Stimulated activated CD8-positive, alpha-beta memory T cell treated with anti-CD3 and anti-CD28 coated beads, Interleukin-15, amount 100 ng/mL, for 1 hour (primary cell): ENCODE measurements at regions not wholly inside any gene's neighbourhood (a gene's known extent, or its start where the extent isn't known, plus 50 kb on each side); places are given as distances from the start of the nearest gene placed in this dataset.
A peak's percentile ranks its signal among the peaks of the same experiment; 100 is the strongest.
"Not testable (repeated sequence)": the region's sequence is repeated elsewhere in the genome, so short reads cannot be mapped to it uniquely, and the experiment has no call there.

ENCODE experiments used
- DNase-seq: peaks from one replicate; pipeline ENCODE4 v3.0.0-alpha.2; 2020; ENCODE audit warnings: low read depth

- DNase-seq, result no peak
These were observed 112.5 kb upstream of the NBPF11 start for GRCh38 chr1:148264374-148265276.

GRCh38 chr1:148263906-148264255 is 111.8 kb upstream of the NBPF11 start:
- DNase-seq, result no peak

- peak; percentile 23 for DNase-seq
These were observed 111.2 kb upstream of the NBPF11 start for GRCh38 chr1:148263128-148263905.

- not testable (repeated sequence) for DNase-seq
These were observed 109.6 kb upstream of the NBPF11 start for GRCh38 chr1:148261684-148262083.

GRCh38 chr1:148257886-148258285 is 105.8 kb upstream of the NBPF11 start:
- not testable (repeated sequence) for DNase-seq

- not testable (repeated sequence) for DNase-seq
These were observed 102.7 kb upstream of the NBPF11 start for GRCh38 chr1:148254611-148255429.

- DNase-seq, result not testable (repeated sequence)
These were observed 101.7 kb upstream of the NBPF11 start for GRCh38 chr1:148253808-148254207.

GRCh38 chr1:148248798-148249197 is 96.7 kb upstream of the NBPF11 start:
- DNase-seq, result not testable (repeated sequence)

GRCh38 chr1:148246258-148246861 is 94.3 kb upstream of the NBPF11 start:
- DNase-seq, result not testable (repeated sequence)

- not testable (repeated sequence) for DNase-seq
These were observed 93.8 kb upstream of the NBPF11 start for GRCh38 chr1:148245843-148246242.

GRCh38 chr1:148245443-148245842 is 93.4 kb upstream of the NBPF11 start:
- not testable (repeated sequence) for DNase-seq

- not testable (repeated sequence) for DNase-seq
These were observed 81.2 kb upstream of the NBPF11 start for GRCh38 chr1:148233250-148233649.

GRCh38 chr1:148228846-148229245 is 76.8 kb upstream of the NBPF11 start:
- DNase-seq, result not testable (repeated sequence)

GRCh38 chr1:148222399-148223159 is 70.5 kb upstream of the NBPF11 start:
- DNase-seq, result not testable (repeated sequence)

- not testable (repeated sequence) for DNase-seq
These were observed 69.5 kb upstream of the NBPF11 start for GRCh38 chr1:148221593-148221992.

- not testable (repeated sequence) for DNase-seq
These were observed 67.1 kb upstream of the NBPF11 start for GRCh38 chr1:148219229-148219628.

GRCh38 chr1:148211191-148211590 is 59.1 kb upstream of the NBPF11 start:
- not testable (repeated sequence) for DNase-seq

- DNase-seq, result not testable (repeated sequence)
These were observed 58.5 kb upstream of the NBPF11 start for GRCh38 chr1:148210624-148211023.

- not testable (repeated sequence) for DNase-seq
These were observed 58.1 kb upstream of the NBPF11 start for GRCh38 chr1:148210166-148210565.

GRCh38 chr1:148202013-148202412 is 49.9 kb upstream of the NBPF11 start:
- DNase-seq, result not testable (repeated sequence)
